GM10266 (cell line): ENCODE measurements at regions not wholly inside any gene's neighbourhood (a gene's known extent, or its start where the extent isn't known, plus 50 kb on each side); places are given as distances from the start of the nearest gene placed in this dataset.

Experiments
- DNase-seq: peaks from one replicate; pipeline ENCODE4 v3.0.0; 2012; ENCODE audit errors: extremely low spot score
- CTCF ChIP-seq: IDR thresholded peaks from 2 replicates; pipeline ENCODE4 v1.5.1; 2012; ENCODE audit warnings: mild to moderate bottlenecking, low read depth; ENCODE audit not compliant: control insufficient read depth, insufficient read depth; ENCODE audit errors: missing control alignments

DNA sequence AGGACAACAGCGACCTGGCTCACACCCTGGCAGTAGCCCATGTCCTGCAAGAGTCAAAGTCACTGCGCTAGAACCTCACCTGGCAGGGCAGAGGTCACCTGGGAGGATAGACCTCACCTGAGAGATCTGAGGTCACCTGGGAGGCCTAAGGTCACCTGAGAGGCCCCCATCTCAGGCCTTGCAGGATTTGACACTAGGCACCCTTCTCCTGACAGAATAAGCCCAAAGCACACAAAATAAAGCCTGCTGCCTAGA, 75.2 kb upstream of the SPTLC1 start:
- no peak for TF ChIP-seq CTCF
- no peak for DNase-seq

GRCh38 chr9:92189782-92190535, 74.7 kb upstream of the SPTLC1 start:
- no peak for TF ChIP-seq CTCF
- DNase-seq: no peak

DNA sequence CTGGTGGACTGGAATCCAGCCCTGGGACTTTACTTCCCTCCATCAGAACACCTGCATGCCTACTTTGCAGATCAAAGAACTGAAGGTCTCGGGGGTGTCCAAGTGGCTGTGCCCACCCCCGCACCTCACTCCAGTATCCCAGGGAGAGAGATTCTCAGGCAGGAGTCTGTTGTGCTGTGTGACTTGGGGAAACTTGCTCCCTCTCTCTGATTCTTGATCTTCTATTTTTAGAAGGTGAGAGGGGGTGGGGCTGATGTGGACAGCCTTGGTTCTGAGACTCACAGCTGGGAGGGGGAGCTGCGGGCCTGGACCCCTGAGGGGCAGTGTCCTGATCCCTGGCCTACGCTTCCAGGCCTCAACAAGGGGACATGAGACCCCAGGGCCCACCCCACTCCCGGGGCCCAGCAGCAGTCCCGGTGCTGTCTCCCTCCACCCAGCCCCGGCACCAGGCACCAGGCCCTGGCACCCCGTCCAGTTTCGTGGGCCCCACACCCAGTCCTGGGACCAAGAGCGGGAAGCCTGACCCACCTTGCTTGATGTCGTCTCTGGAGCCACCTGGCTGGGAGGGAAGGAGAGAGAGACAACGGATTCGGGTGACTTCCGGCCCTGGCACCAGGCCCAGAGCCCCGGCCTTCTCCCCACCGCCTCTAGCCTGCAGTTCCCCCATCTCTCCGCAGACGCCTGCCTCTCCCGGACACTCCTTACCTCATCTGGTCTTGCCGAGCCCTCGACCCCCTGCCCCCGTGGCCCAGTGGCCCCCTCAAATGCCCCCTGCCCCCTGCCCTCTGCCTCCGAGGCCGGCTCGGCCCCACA, 74.0 kb upstream of the SPTLC1 start:
- no peak for DNase-seq
- no peak for TF ChIP-seq CTCF

- no peak for TF ChIP-seq CTCF
- DNase-seq: no peak
Measured at GRCh38 chr9:92187989-92188714, 72.9 kb upstream of the SPTLC1 start.

GRCh38 chr9:92187390-92187789, 72.2 kb upstream of the SPTLC1 start:
- no peak for TF ChIP-seq CTCF
- DNase-seq: no peak

GRCh38 chr9:92186631-92187030, 71.4 kb upstream of the SPTLC1 start:
- TF ChIP-seq CTCF: no peak
- no peak for DNase-seq
